ENCODE measurements at regions not wholly inside any gene's neighbourhood (a gene's known extent, or its start where the extent isn't known, plus 50 kb on each side); places are given as distances from the start of the nearest gene placed in this dataset.
"Not testable (repeated sequence)": the region's sequence is repeated elsewhere in the genome, so short reads cannot be mapped to it uniquely, and the experiment has no call there.

DNA sequence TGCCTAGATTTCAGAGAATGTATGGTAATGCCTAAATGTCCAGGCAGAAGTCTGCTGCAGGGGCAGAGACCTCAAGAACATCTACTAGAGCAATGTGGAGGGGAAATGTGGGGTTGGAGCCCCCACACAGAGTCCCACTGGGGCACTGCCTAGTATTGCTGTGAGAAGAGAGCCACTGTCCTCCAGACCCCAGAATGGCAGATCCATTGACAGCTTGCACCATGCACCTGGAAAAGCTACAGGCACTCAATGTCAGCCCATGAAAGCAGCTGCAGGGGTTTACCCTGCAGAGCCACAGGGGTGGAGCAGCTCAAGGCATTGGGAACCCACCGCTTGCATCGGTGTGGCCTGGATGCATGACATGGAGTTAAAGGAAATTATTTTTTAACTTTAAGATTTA is 314.1 kb downstream of the CYRIA start:
- H3K27ac ChIP-seq, result no peak overlapping the region
- TF ChIP-seq, protein P1, sequence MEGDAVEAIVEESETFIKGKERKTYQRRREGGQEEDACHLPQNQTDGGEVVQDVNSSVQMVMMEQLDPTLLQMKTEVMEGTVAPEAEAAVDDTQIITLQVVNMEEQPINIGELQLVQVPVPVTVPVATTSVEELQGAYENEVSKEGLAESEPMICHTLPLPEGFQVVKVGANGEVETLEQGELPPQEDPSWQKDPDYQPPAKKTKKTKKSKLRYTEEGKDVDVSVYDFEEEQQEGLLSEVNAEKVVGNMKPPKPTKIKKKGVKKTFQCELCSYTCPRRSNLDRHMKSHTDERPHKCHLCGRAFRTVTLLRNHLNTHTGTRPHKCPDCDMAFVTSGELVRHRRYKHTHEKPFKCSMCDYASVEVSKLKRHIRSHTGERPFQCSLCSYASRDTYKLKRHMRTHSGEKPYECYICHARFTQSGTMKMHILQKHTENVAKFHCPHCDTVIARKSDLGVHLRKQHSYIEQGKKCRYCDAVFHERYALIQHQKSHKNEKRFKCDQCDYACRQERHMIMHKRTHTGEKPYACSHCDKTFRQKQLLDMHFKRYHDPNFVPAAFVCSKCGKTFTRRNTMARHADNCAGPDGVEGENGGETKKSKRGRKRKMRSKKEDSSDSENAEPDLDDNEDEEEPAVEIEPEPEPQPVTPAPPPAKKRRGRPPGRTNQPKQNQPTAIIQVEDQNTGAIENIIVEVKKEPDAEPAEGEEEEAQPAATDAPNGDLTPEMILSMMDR (IDR thresholded peaks at IDR 0.05; ENCODE audit: low read depth, low read length, missing control alignments), result no peak
- in situ Hi-C loops (cut with HindIII; ENCODE audit: low pct_ligation_motif_present, low sequenced_read_pairs), result no loop called here
- no peak overlapping the region for H3K4me3 ChIP-seq (ENCODE audit: low read depth, low read length)
- no peaks in the 10 kb centered on the region for H3K36me3 ChIP-seq (replicated peaks)
- no peaks in the 10 kb centered on the region for H3K27me3 ChIP-seq (replicated peaks)
- DNase-seq, result no peak

DNA sequence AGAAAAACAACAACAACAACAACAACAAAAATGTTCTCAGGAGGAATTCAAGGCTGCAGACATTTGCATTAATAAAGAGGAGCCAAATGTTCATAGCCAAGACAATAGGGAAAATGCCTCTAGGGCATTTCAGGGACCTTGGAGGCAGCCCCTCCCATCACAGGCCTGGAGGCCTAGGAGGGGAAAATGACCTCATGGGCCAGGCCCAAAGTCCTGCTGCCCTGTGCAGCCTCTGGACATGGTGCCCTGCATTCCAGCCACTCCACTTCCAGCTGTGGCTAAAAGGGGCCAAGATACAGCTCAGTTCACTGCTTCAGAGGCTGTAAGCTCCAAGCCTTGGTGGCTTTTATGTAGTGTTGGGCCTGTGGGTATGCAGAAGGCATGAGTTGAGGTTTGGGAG is 314.5 kb downstream of the CYRIA start:
- no peak for DNase-seq
- Histone ChIP-seq H3K36me3 (replicated peaks) (no peaks in the 10 kb centered on the region), H3K27ac (no peak overlapping the region), H3K27me3 (replicated peaks) (no peaks in the 10 kb centered on the region), H3K4me3 (ENCODE audit: low read depth, low read length) (no peak overlapping the region)
- TF ChIP-seq, protein P1 (IDR thresholded peaks at IDR 0.05; ENCODE audit: low read depth, low read length, missing control alignments), result no peak
- in situ Hi-C loops (cut with HindIII; ENCODE audit: low pct_ligation_motif_present, low sequenced_read_pairs), result no loop called here

DNA sequence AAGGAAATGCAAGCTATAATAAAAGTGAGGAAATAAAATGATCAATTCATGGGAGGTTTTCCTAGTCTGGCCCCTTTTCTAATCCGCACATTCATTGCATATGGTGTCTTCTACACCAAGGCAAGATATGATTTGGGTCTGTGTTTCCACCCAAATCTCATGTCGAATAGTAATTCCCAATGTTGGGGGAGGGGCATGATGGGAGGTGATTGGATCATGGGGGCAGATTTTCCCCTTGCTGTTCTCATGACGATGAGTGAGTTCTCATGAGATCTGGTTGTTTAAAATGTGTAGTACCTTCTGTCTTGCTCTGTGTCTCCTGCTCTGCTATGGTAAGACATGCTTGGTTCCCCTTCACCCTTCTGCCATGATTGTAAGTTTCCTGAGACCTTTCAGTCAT is 315.4 kb downstream of the CYRIA start:
- Histone ChIP-seq H3K27ac (no peak overlapping the region), H3K27me3 (replicated peaks) (no peaks in the 10 kb centered on the region), H3K36me3 (replicated peaks) (no peaks in the 10 kb centered on the region), H3K4me3 (ENCODE audit: low read depth, low read length) (no peak overlapping the region)
- DNase-seq, result no peak
- TF ChIP-seq, protein P1 (IDR thresholded peaks at IDR 0.05; ENCODE audit: low read depth, low read length, missing control alignments), result no peak
- in situ Hi-C loops (cut with HindIII; ENCODE audit: low pct_ligation_motif_present, low sequenced_read_pairs), result no loop called here

DNA sequence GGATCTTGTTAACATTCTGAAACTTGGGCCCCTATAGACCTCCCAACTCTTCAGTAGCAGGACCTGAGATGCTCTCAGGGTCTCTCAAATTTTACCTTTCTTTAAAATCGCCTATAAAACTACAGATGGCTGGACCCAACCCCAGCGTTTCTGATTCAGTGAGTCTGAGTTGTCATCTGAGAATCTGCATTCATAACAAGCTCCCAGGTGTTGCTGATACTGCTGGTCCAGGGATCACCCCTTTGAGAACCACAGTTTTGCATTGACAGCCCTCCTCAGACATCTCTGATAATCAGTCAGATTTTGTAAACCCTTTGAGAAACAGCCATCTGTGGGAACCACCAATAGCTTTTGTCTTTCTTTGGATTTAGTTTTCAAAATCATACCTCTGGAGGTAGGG is 315.8 kb downstream of the CYRIA start:
- Histone ChIP-seq H3K4me3 (ENCODE audit: low read depth, low read length) (no peak overlapping the region), H3K36me3 (replicated peaks) (no peaks in the 10 kb centered on the region), H3K27me3 (replicated peaks) (no peaks in the 10 kb centered on the region), H3K27ac (no peak overlapping the region)
- TF ChIP-seq, protein P1 (IDR thresholded peaks at IDR 0.05; ENCODE audit: low read depth, low read length, missing control alignments), result no peak
- DNase-seq, result no peak
- in situ Hi-C loops (cut with HindIII; ENCODE audit: low pct_ligation_motif_present, low sequenced_read_pairs), result no loop called here

DNA sequence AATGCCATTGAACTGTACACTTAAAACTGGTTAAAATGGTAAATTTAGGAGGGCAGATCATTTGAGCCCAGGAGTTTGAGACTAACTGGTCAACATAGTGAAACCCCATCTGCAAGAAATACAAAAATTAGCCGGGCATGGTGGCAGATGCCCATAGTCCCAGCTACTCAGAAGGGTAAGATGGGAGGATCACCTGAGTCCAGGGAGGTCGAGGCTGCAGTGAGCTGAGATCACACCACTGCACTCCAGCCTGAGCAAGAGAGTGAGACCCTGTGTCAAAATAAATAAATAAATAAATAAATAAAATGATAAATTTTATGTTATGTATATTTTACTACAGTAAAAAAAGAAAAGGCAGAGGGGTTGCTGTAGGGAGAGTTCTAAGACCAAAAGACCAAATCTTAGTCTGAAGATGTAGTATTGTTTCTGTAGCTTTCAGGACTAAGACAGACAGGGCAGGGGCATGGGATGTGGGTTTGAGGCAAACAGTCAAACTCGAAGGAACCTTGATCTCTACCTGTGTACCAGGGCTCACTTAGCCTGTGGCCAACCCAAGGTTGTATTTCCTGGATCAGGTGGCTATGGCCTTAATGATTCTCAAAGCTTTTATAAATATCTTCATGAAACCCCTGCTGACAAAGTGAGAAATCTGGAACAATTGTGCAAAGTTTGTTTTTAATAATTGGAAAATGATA is 316.7 kb downstream of the CYRIA start:
- Histone ChIP-seq H3K4me3 (ENCODE audit: low read depth, low read length) (no peak overlapping the region), H3K36me3 (replicated peaks) (no peaks in the 10 kb centered on the region), H3K27ac (no peak overlapping the region), H3K27me3 (replicated peaks) (no peaks in the 10 kb centered on the region)
- TF ChIP-seq, protein P1 (IDR thresholded peaks at IDR 0.05; ENCODE audit: low read depth, low read length, missing control alignments), result no peak
- in situ Hi-C loops (cut with HindIII; ENCODE audit: low pct_ligation_motif_present, low sequenced_read_pairs), result no loop called here
- no peak for DNase-seq

DNA sequence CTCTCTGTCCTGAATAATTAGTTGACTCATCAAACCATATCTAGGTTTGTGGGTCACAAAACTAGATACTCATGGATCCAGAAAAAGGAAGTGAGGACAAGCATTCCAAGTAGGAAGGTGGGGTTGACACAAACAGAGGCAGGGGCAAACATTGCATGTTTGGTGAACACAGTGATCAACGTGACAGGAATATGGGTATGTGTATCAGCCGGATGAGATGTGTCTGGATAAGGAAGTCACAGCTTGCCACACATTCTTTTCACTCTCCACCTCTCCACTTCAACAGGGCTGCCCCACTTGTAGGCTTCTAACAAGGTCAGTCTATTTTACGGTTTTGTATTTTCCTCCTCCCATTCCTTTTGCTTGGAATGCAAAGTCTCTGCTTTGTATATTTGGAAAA is 319.0 kb downstream of the CYRIA start:
- no peaks in the 10 kb centered on the region for H3K27me3 ChIP-seq (replicated peaks)
- no peak overlapping the region for H3K4me3 ChIP-seq (ENCODE audit: low read depth, low read length)
- no peaks in the 10 kb centered on the region for H3K36me3 ChIP-seq (replicated peaks)
- no peak overlapping the region for H3K27ac ChIP-seq
- DNase-seq, result no peak
- in situ Hi-C loops (cut with HindIII; ENCODE audit: low pct_ligation_motif_present, low sequenced_read_pairs), result no loop called here
- TF ChIP-seq, protein P1 (IDR thresholded peaks at IDR 0.05; ENCODE audit: low read depth, low read length, missing control alignments), result no peak

DNA sequence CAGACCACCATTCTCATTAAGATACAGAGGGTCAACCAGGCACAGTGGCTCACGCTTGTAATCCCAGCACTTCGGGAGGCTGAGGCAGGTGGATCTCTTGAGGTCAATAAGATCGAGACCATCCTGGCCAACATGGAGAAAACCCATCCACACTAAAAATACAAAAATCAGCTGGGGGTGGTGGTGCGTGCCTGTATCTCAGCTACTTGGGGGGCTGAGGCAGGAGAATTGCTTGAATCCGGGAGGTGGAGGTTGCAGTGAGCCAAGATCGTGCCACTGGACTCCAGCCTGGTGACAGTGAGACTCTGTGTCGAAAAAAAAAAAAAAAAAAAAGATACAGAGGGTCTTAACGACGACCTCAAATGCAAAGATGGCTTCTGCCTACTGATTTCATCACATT is 320.4 kb downstream of the CYRIA start:
- in situ Hi-C loops (cut with HindIII; ENCODE audit: low pct_ligation_motif_present, low sequenced_read_pairs); H3K4me3 ChIP-seq (ENCODE audit: low read depth, low read length); H3K36me3 ChIP-seq (replicated peaks); H3K27me3 ChIP-seq (replicated peaks); H3K27ac ChIP-seq; DNase-seq: not testable (repeated sequence)

Data from brain microvascular endothelial cell (primary cell).